Skeletal muscle satellite cell (primary cell): ENCODE measurements at regions not wholly inside any gene's neighbourhood (a gene's known extent, or its start where the extent isn't known, plus 50 kb on each side); places are given as distances from the start of the nearest gene placed in this dataset.

Source experiments
- H3K27me3 ChIP-seq: 2 replicates; pipeline ENCODE4 v1.7.0; 2013; ENCODE audit warnings: low read length; ENCODE audit not compliant: control insufficient read depth, insufficient read depth
- H3K36me3 ChIP-seq: 2 replicates; pipeline ENCODE4 v1.7.0; 2013; ENCODE audit warnings: mild to moderate bottlenecking, control low read depth, low read length; ENCODE audit not compliant: insufficient read depth
- H3K4me1 ChIP-seq: 2 replicates; pipeline ENCODE4 v1.7.0; 2013; ENCODE audit warnings: low read length; ENCODE audit not compliant: control insufficient read depth, insufficient read depth
- H3K4me2 ChIP-seq: 2 replicates; pipeline ENCODE4 v1.7.0; 2013; ENCODE audit warnings: mild to moderate bottlenecking, low read length
- H3K4me3 ChIP-seq: 2 replicates; pipeline ENCODE4 v1.7.0; 2013; ENCODE audit warnings: low read length
- H3K9ac ChIP-seq: 2 replicates; pipeline ENCODE4 v1.7.0; 2013; ENCODE audit warnings: mild to moderate bottlenecking, low read depth, low read length, moderate library complexity
- H3K9me3 ChIP-seq: replicated peaks from 2 replicates; pipeline ENCODE4 v1.7.0; 2013; ENCODE audit warnings: mild to moderate bottlenecking, control low read depth, low read length

- Histone ChIP-seq H3K27me3 (no peaks in the 10 kb centered on the region), H3K4me3 (no peak overlapping the region)
Observed at GRCh38 chrX:150052226-150052625, 113.9 kb upstream of the EOLA2 start.

GRCh38 chrX:150058728-150059127 lies 120.4 kb upstream of the EOLA2 start:
- Histone ChIP-seq H3K4me1 (peaks cover 31% of the 10 kb centered on the region), H3K4me3 (no peak overlapping the region), H3K9ac (no peak overlapping the region)

More at GRCh38 chrX:150052226-150052625, 113.9 kb upstream of the EOLA2 start:
- no peak overlapping the region for H3K4me2 ChIP-seq
- no peaks in the 10 kb centered on the region for H3K9me3 ChIP-seq
- no peaks in the 10 kb centered on the region for H3K36me3 ChIP-seq
- no peak overlapping the region for H3K9ac ChIP-seq
- H3K4me1 ChIP-seq = no peaks in the 10 kb centered on the region

GRCh38 chrX:150060406-150060805 lies 122.1 kb upstream of the EOLA2 start:
- no peak overlapping the region for H3K4me3 ChIP-seq
- H3K4me2 ChIP-seq = no peak overlapping the region
- H3K27me3 ChIP-seq = no peaks in the 10 kb centered on the region
- H3K36me3 ChIP-seq = no peaks in the 10 kb centered on the region
- H3K9ac ChIP-seq = no peak overlapping the region
- H3K4me1 ChIP-seq = peaks cover 36% of the 10 kb centered on the region
- no peaks in the 10 kb centered on the region for H3K9me3 ChIP-seq

More at GRCh38 chrX:150058728-150059127, 120.4 kb upstream of the EOLA2 start:
- Histone ChIP-seq H3K4me2 (no peak overlapping the region), H3K36me3 (no peaks in the 10 kb centered on the region), H3K9me3 (no peaks in the 10 kb centered on the region), H3K27me3 (no peaks in the 10 kb centered on the region)

GRCh38 chrX:150062292-150063137 lies 124.2 kb upstream of the EOLA2 start:
- Histone ChIP-seq H3K9me3 (no peaks in the 10 kb centered on the region), H3K4me1 (peaks cover 36% of the 10 kb centered on the region), H3K9ac (peak overlapping the region; percentile 57), H3K36me3 (no peaks in the 10 kb centered on the region), H3K4me2 (peak overlapping the region; percentile 65), H3K4me3 (no peak overlapping the region), H3K27me3 (no peaks in the 10 kb centered on the region)

GRCh38 chrX:150063138-150063518 lies 124.8 kb upstream of the EOLA2 start:
- peak overlapping the region; percentile 57 for H3K9ac ChIP-seq
- no peaks in the 10 kb centered on the region for H3K27me3 ChIP-seq
- no peaks in the 10 kb centered on the region for H3K9me3 ChIP-seq
- H3K4me2 ChIP-seq = peak overlapping the region; percentile 65
- H3K4me3 ChIP-seq = no peak overlapping the region
- H3K36me3 ChIP-seq = no peaks in the 10 kb centered on the region
- peaks cover 36% of the 10 kb centered on the region for H3K4me1 ChIP-seq

- Histone ChIP-seq H3K27me3 (no peaks in the 10 kb centered on the region), H3K4me3 (no peak overlapping the region), H3K9me3 (no peaks in the 10 kb centered on the region), H3K4me2 (peak overlapping the region; percentile 65), H3K4me1 (peaks cover 34% of the 10 kb centered on the region), H3K9ac (peak overlapping the region; percentile 57), H3K36me3 (no peaks in the 10 kb centered on the region)
Observed at GRCh38 chrX:150063674-150064073, 125.4 kb upstream of the EOLA2 start.

GRCh38 chrX:150074175-150074574 lies 135.9 kb upstream of the EOLA2 start:
- Histone ChIP-seq H3K9ac (no peak overlapping the region), H3K36me3 (no peaks in the 10 kb centered on the region), H3K27me3 (no peaks in the 10 kb centered on the region), H3K4me1 (no peaks in the 10 kb centered on the region), H3K9me3 (no peaks in the 10 kb centered on the region), H3K4me2 (no peak overlapping the region), H3K4me3 (no peak overlapping the region)

GRCh38 chrX:150080497-150080896 lies 142.2 kb upstream of the EOLA2 start:
- Histone ChIP-seq H3K4me3 (no peak overlapping the region), H3K27me3 (no peaks in the 10 kb centered on the region), H3K4me2 (no peak overlapping the region), H3K9me3 (no peaks in the 10 kb centered on the region), H3K36me3 (no peaks in the 10 kb centered on the region), H3K9ac (no peak overlapping the region), H3K4me1 (peaks cover 21% of the 10 kb centered on the region)

GRCh38 chrX:150081076-150081475 lies 142.8 kb upstream of the EOLA2 start:
- H3K27me3 ChIP-seq = no peaks in the 10 kb centered on the region
- H3K4me2 ChIP-seq = no peak overlapping the region
- no peaks in the 10 kb centered on the region for H3K36me3 ChIP-seq
- no peak overlapping the region for H3K4me3 ChIP-seq
- H3K9ac ChIP-seq = no peak overlapping the region
- H3K4me1 ChIP-seq = peaks cover 27% of the 10 kb centered on the region
- H3K9me3 ChIP-seq = no peaks in the 10 kb centered on the region

GRCh38 chrX:150084496-150085229 lies 146.4 kb upstream of the EOLA2 start:
- H3K4me3 ChIP-seq = peak overlapping the region; percentile 27
- no peaks in the 10 kb centered on the region for H3K9me3 ChIP-seq
- H3K27me3 ChIP-seq = no peaks in the 10 kb centered on the region
- peaks cover 34% of the 10 kb centered on the region for H3K4me1 ChIP-seq
- H3K9ac ChIP-seq = peak overlapping the region; percentile 72
- H3K36me3 ChIP-seq = no peaks in the 10 kb centered on the region
- peak overlapping the region; percentile 44 for H3K4me2 ChIP-seq

GRCh38 chrX:150085881-150086280 lies 147.6 kb upstream of the EOLA2 start:
- Histone ChIP-seq H3K9ac (no peak overlapping the region), H3K36me3 (no peaks in the 10 kb centered on the region), H3K9me3 (no peaks in the 10 kb centered on the region), H3K4me3 (no peak overlapping the region), H3K4me1 (peaks cover 34% of the 10 kb centered on the region), H3K4me2 (no peak overlapping the region), H3K27me3 (no peaks in the 10 kb centered on the region)
